H9 (cell line): ENCODE measurements at regions not wholly inside any gene's neighbourhood (a gene's known extent, or its start where the extent isn't known, plus 50 kb on each side); places are given as distances from the start of the nearest gene placed in this dataset.

Experiments
- DNase-seq: peaks from one replicate; pipeline ENCODE4 v3.0.0-alpha.2; 2017
- H2AFZ ChIP-seq: one replicate; pipeline ENCODE4 v1.6.1; 2013; ENCODE audit warnings: mild to moderate bottlenecking, low read length, control low read depth, moderate library complexity
- H2AK5ac ChIP-seq: 2 replicates; pipeline ENCODE4 v1.6.1; 2013; ENCODE audit warnings: low read length, control low read depth, mixed read lengths; ENCODE audit not compliant: insufficient read length
- H2BK120ac ChIP-seq: one replicate; pipeline ENCODE4 v1.6.1; 2013; ENCODE audit warnings: low read depth, mild to moderate bottlenecking, low read length, control low read depth, inconsistent platforms; ENCODE audit not compliant: poor library complexity, severe bottlenecking
- H2BK12ac ChIP-seq: 2 replicates; pipeline ENCODE4 v1.6.1; 2013; ENCODE audit warnings: low read length, control low read depth, mixed read lengths, low read depth; ENCODE audit not compliant: insufficient read length
- H2BK15ac ChIP-seq: 2 replicates; pipeline ENCODE4 v1.6.1; 2013; ENCODE audit warnings: low read depth, low read length, control low read depth
- H2BK20ac ChIP-seq: one replicate; pipeline ENCODE4 v1.6.1; 2013; ENCODE audit warnings: low read depth, mild to moderate bottlenecking, low read length, control low read depth, inconsistent platforms; ENCODE audit not compliant: poor library complexity, severe bottlenecking
- H2BK5ac ChIP-seq: 2 replicates; pipeline ENCODE4 v1.6.1; 2013; ENCODE audit warnings: low read length, control low read depth, mixed read lengths; ENCODE audit not compliant: insufficient read length
- H3K14ac ChIP-seq: 2 replicates; pipeline ENCODE4 v1.6.1; 2013; ENCODE audit warnings: low read length, control low read depth; ENCODE audit not compliant: insufficient read depth
- H3K18ac ChIP-seq: 2 replicates; pipeline ENCODE4 v1.6.1; 2013; ENCODE audit warnings: low read depth, mild to moderate bottlenecking, mixed read lengths, low read length, control low read depth; ENCODE audit not compliant: insufficient read length
- H3K23ac ChIP-seq: 2 replicates; pipeline ENCODE4 v1.6.1; 2013; ENCODE audit warnings: low read length, control low read depth, mixed read lengths, low read depth; ENCODE audit not compliant: insufficient read length
- H3K23me2 ChIP-seq: 2 replicates; pipeline ENCODE4 v1.6.1; 2013; ENCODE audit warnings: low read depth, mild to moderate bottlenecking, mixed read lengths, low read length, control low read depth; ENCODE audit not compliant: insufficient read length, poor library complexity, severe bottlenecking
- H3K27ac ChIP-seq: 2 replicates; pipeline ENCODE4 v1.5.1; 2013; ENCODE audit warnings: low read length, control low read depth, mixed read lengths, low read depth; ENCODE audit not compliant: insufficient read length
- H3K27me3 ChIP-seq: 2 replicates; pipeline ENCODE4 v1.6.1; 2013; ENCODE audit warnings: low read length, control low read depth, inconsistent platforms; ENCODE audit not compliant: insufficient read depth
- H3K4ac ChIP-seq: 2 replicates; pipeline ENCODE4 v1.6.1; 2013; ENCODE audit warnings: low read depth, mild to moderate bottlenecking, control low read depth, inconsistent platforms, low read length, moderate library complexity
- H3K4me1 ChIP-seq: 2 replicates; pipeline ENCODE4 v1.6.1; 2013; ENCODE audit warnings: low read length, control low read depth, inconsistent platforms; ENCODE audit not compliant: insufficient read depth
- H3K4me2 ChIP-seq: 2 replicates; pipeline ENCODE4 v1.6.1; 2013; ENCODE audit warnings: low read length, control low read depth, mixed read lengths; ENCODE audit not compliant: insufficient read length, insufficient read depth
- H3K56ac ChIP-seq: 2 replicates; pipeline ENCODE4 v1.6.1; 2013; ENCODE audit warnings: low read depth, mild to moderate bottlenecking, mixed read lengths, low read length, control low read depth; ENCODE audit not compliant: insufficient read length
- H3K79me1 ChIP-seq: 2 replicates; pipeline ENCODE4 v1.6.1; 2013; ENCODE audit warnings: low read depth, mild to moderate bottlenecking, moderate library complexity, low read length, control low read depth, inconsistent platforms; ENCODE audit not compliant: insufficient read depth, poor library complexity, severe bottlenecking
- H3K79me2 ChIP-seq: 2 replicates; pipeline ENCODE4 v1.6.1; 2013; ENCODE audit warnings: low read length, control low read depth, inconsistent platforms; ENCODE audit not compliant: insufficient read depth
- H3K9ac ChIP-seq: 2 replicates; pipeline ENCODE4 v1.6.1; 2013; ENCODE audit warnings: low read length, control low read depth, mixed read lengths; ENCODE audit not compliant: insufficient read length; ENCODE audit errors: extremely low read depth
- H3K9me3 ChIP-seq: one replicate; pipeline ENCODE4 v1.6.1; 2013; ENCODE audit warnings: low read depth, low read length, inconsistent platforms; ENCODE audit not compliant: control insufficient read depth
- H3T11ph ChIP-seq: one replicate; pipeline ENCODE4 v1.6.1; 2013; ENCODE audit warnings: mild to moderate bottlenecking, low read length, control low read depth, inconsistent platforms
- H4K20me1 ChIP-seq: one replicate; pipeline ENCODE4 v1.6.1; 2013; ENCODE audit not compliant: control insufficient read depth, insufficient read length, insufficient read depth
- H4K5ac ChIP-seq: 2 replicates; pipeline ENCODE4 v1.6.1; 2013; ENCODE audit warnings: low read depth, mild to moderate bottlenecking, mixed read lengths, low read length, control low read depth; ENCODE audit not compliant: insufficient read length
- H4K8ac ChIP-seq: replicated peaks from 2 replicates; pipeline ENCODE4 v1.6.1; 2013; ENCODE audit warnings: low read length, control low read depth, mixed read lengths, low read depth; ENCODE audit not compliant: insufficient read length
- H4K91ac ChIP-seq: 2 replicates; pipeline ENCODE4 v1.6.1; 2013; ENCODE audit warnings: low read depth, mild to moderate bottlenecking, moderate library complexity, mixed read lengths, low read length, control low read depth; ENCODE audit not compliant: insufficient read length
- H3K27ac Mint-ChIP-seq, 3 experiments: 2 replicates in 2 of 3; 3 replicates in 1 of 3; pipeline ENCODE4 v1.8.0; 2020 to 2021; ENCODE audit warnings: mixed read lengths in 3 of 3, mild to moderate bottlenecking in 1 of 3, moderate library complexity in 1 of 3
- H3K27me3 Mint-ChIP-seq: 2 replicates; pipeline ENCODE4 v1.8.0; 2021; ENCODE audit warnings: low read depth, mild to moderate bottlenecking, moderate library complexity, mixed read lengths
- H3K36me3 Mint-ChIP-seq, 3 experiments: 2 replicates in 2 of 3; 3 replicates in 1 of 3; pipeline ENCODE4 v1.8.0; 2020 to 2021; ENCODE audit warnings: low read depth in 3 of 3, mixed read lengths in 3 of 3; ENCODE audit not compliant: insufficient read depth in 1 of 3
- H3K4me1 Mint-ChIP-seq, 2 experiments: 2 replicates each; pipeline ENCODE4 v1.8.0; 2020; ENCODE audit warnings: mixed read lengths in 2 of 2
- H3K4me3 Mint-ChIP-seq, 2 experiments: 2 replicates in 1 of 2; 3 replicates in 1 of 2; pipeline ENCODE4 v1.8.0; 2020 to 2021; ENCODE audit warnings: mild to moderate bottlenecking in 2 of 2, mixed read lengths in 2 of 2, moderate library complexity in 1 of 2
- H3K9me3 Mint-ChIP-seq, 2 experiments: 2 replicates in 1 of 2; 3 replicates in 1 of 2; pipeline ENCODE4 v1.8.0; 2020; ENCODE audit warnings: mild to moderate bottlenecking in 2 of 2, mixed read lengths in 2 of 2, moderate library complexity in 1 of 2
- WGBS: extraction: QIAGEN DNeasy Blood & Tissue Kit; methylation state at CpG from one replicate; pipeline ENCODE4 v1.1.7; 2013; ENCODE audit warnings: missing lambda C conversion rate, low lambda C conversion rate, mixed read lengths; ENCODE audit not compliant: insufficient read length; ENCODE audit errors: extremely low coverage; 5-methylcytosine and 5-hydroxymethylcytosine counted together
- TF ChIP-seq, protein P1 (sequence below): fragments of 200-600 bp; sonication (generic); conservative IDR thresholded peaks from 3 replicates; pipeline ENCODE4 v1.8.0; 2021; ENCODE audit warnings: antibody characterized with exemption, mild to moderate bottlenecking

GRCh38 chr6:47936820-47937219 is 155.0 kb downstream of the OPN5 start:
- no peak overlapping the region for H4K91ac ChIP-seq
- no peak overlapping the region for H2AK5ac ChIP-seq
- no peaks in the 10 kb centered on the region for H3K79me1 ChIP-seq
- Mint-ChIP-seq H3K9me3 (no peaks in the 10 kb centered on the region; a peak in 2 of 5 replicates), H3K4me3 (no peak overlapping the region), H3K27me3 (no peaks in the 10 kb centered on the region), H3K36me3 (no peaks in the 10 kb centered on the region), H3K4me1 (peaks cover 4% of the 10 kb centered on the region in 2 experiments; a peak in 3 of 4 replicates), H3K27ac (no peak overlapping the region)
- H3K4ac ChIP-seq: no peak overlapping the region
- H3K18ac ChIP-seq: no peak overlapping the region
- no peaks in the 10 kb centered on the region for H3K27me3 ChIP-seq
- no peak for DNase-seq
- no peak overlapping the region for H3K56ac ChIP-seq
- TF ChIP-seq, protein P1, sequence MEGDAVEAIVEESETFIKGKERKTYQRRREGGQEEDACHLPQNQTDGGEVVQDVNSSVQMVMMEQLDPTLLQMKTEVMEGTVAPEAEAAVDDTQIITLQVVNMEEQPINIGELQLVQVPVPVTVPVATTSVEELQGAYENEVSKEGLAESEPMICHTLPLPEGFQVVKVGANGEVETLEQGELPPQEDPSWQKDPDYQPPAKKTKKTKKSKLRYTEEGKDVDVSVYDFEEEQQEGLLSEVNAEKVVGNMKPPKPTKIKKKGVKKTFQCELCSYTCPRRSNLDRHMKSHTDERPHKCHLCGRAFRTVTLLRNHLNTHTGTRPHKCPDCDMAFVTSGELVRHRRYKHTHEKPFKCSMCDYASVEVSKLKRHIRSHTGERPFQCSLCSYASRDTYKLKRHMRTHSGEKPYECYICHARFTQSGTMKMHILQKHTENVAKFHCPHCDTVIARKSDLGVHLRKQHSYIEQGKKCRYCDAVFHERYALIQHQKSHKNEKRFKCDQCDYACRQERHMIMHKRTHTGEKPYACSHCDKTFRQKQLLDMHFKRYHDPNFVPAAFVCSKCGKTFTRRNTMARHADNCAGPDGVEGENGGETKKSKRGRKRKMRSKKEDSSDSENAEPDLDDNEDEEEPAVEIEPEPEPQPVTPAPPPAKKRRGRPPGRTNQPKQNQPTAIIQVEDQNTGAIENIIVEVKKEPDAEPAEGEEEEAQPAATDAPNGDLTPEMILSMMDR: no peak
- no peak overlapping the region for H3K23ac ChIP-seq
- H3T11ph ChIP-seq: no peak overlapping the region
- H3K4me1 ChIP-seq: no peaks in the 10 kb centered on the region
- H2BK120ac ChIP-seq: no peak overlapping the region
- no peak overlapping the region for H2BK15ac ChIP-seq
- H2BK12ac ChIP-seq: no peak overlapping the region
- no peaks in the 10 kb centered on the region for H3K23me2 ChIP-seq
- no peak overlapping the region for H3K4me2 ChIP-seq
- no peak overlapping the region for H3K27ac ChIP-seq
- H3K14ac ChIP-seq: no peak overlapping the region
- WGBS: no CpG with 5 or more reads among the region's 2 CpGs
- H4K5ac ChIP-seq: no peak overlapping the region
- H2AFZ ChIP-seq: no peak overlapping the region
- no peaks in the 10 kb centered on the region for H3K79me2 ChIP-seq
- no peak overlapping the region for H3K9ac ChIP-seq
- no peak overlapping the region for H4K8ac ChIP-seq
- H2BK5ac ChIP-seq: no peak overlapping the region
- no peaks in the 10 kb centered on the region for H3K9me3 ChIP-seq
- H2BK20ac ChIP-seq: no peak overlapping the region
- no peaks in the 10 kb centered on the region for H4K20me1 ChIP-seq
